ENCODE measurements at regions not wholly inside any gene's neighbourhood (a gene's known extent, or its start where the extent isn't known, plus 50 kb on each side); places are given as distances from the start of the nearest gene placed in this dataset.

- H3K36me3 ChIP-seq (replicated peaks; ENCODE audit: insufficient read depth, low read length): no peaks in the 10 kb centered on the region
- no peaks in the 10 kb centered on the region for H3K27me3 ChIP-seq (replicated peaks; ENCODE audit: insufficient read depth, low read length)
- H3K4me2 ChIP-seq (ENCODE audit: low read depth, low read length): no peak overlapping the region
- H3F3A ChIP-seq (ENCODE audit: insufficient read depth, low read length): no peaks in the 10 kb centered on the region
- no peak overlapping the region for H2AFZ ChIP-seq (ENCODE audit: low read length)
- no peak overlapping the region for H3K4me3 ChIP-seq (ENCODE audit: low read length)
- H3K79me2 ChIP-seq (ENCODE audit: low read length): no peaks in the 10 kb centered on the region
- TF ChIP-seq, protein P1, sequence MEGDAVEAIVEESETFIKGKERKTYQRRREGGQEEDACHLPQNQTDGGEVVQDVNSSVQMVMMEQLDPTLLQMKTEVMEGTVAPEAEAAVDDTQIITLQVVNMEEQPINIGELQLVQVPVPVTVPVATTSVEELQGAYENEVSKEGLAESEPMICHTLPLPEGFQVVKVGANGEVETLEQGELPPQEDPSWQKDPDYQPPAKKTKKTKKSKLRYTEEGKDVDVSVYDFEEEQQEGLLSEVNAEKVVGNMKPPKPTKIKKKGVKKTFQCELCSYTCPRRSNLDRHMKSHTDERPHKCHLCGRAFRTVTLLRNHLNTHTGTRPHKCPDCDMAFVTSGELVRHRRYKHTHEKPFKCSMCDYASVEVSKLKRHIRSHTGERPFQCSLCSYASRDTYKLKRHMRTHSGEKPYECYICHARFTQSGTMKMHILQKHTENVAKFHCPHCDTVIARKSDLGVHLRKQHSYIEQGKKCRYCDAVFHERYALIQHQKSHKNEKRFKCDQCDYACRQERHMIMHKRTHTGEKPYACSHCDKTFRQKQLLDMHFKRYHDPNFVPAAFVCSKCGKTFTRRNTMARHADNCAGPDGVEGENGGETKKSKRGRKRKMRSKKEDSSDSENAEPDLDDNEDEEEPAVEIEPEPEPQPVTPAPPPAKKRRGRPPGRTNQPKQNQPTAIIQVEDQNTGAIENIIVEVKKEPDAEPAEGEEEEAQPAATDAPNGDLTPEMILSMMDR (IDR thresholded peaks at IDR 0.05; ENCODE audit: low read length): no peak
- no peak for TF ChIP-seq EZH2 (optimal IDR thresholded peaks at IDR 0.05; ENCODE audit: low read depth, low read length)
- TF ChIP-seq EZH2phosphoT487 (IDR thresholded peaks at IDR 0.05; ENCODE audit: low read length): no peak
- H3K4me1 ChIP-seq (ENCODE audit: low read length): no peaks in the 10 kb centered on the region
- H4K20me1 ChIP-seq (ENCODE audit: insufficient read depth, low read length): no peaks in the 10 kb centered on the region
- no peaks in the 10 kb centered on the region for H3K9me3 ChIP-seq (replicated peaks; ENCODE audit: insufficient read depth, low read length)
- H3K27ac ChIP-seq (ENCODE audit: low read length): no peak overlapping the region
- no peak for DNase-seq
- H3K9ac ChIP-seq (ENCODE audit: low read length): no peak overlapping the region
- H3K9me2 ChIP-seq (replicated peaks; ENCODE audit: insufficient read depth, low read length): no peaks in the 10 kb centered on the region
Observed at GRCh38 chr5:154588091-154588774, 110.2 kb upstream of the HAND1 start.

DNA sequence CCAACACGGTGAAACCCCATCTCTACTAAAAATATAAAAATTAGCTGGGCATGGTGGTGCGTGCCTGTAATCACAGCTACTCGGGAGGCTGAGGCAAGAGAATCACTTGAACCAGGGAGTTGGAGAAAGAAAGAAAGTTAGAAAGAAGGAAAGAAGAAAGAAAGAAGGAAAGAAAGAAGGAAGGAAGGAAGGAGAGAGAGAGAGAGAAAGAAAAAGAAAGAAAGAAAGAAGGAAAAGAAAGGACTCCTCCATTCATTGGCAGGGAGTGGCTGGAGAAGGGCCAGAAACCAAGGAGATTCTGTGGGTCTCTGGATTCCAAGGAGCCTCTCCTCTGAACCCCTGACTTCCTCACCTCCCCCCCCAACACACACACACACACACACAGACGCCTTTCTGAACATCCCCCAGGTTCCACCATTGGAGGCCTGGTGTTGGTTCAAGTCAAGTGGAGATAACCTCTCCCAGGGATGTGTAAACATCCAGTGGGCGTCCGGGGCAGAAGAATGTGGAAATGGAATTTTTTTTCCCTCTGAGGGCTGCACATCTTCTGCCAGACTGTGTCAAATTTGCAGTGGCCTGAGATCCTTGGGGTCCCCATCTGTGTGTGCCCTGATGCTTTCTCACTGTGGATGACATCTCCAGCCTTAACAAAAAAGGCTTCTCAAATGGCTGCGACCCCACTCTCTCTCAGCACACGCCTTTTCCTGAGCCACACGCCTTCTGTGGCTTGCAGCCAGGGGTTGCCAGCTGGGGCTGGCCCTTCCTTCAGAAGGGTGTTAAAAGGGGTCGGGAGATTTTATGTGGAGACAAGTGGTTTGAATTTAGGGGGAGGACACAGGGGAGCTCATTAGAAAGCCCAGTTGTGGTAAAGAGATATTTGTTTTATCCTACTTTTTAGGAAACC, 109.3 kb upstream of the HAND1 start:
- Histone ChIP-seq H3K4me1 (ENCODE audit: low read length) (no peaks in the 10 kb centered on the region), H3K4me3 (ENCODE audit: low read length) (no peak overlapping the region), H4K20me1 (ENCODE audit: insufficient read depth, low read length) (no peaks in the 10 kb centered on the region), H3K36me3 (replicated peaks; ENCODE audit: insufficient read depth, low read length) (no peaks in the 10 kb centered on the region), H2AFZ (ENCODE audit: low read length) (no peak overlapping the region), H3K4me2 (ENCODE audit: low read depth, low read length) (no peak overlapping the region), H3K9me2 (replicated peaks; ENCODE audit: insufficient read depth, low read length) (no peaks in the 10 kb centered on the region), H3K27ac (ENCODE audit: low read length) (no peak overlapping the region), H3K79me2 (ENCODE audit: low read length) (no peaks in the 10 kb centered on the region), H3F3A (ENCODE audit: insufficient read depth, low read length) (no peaks in the 10 kb centered on the region), H3K9ac (ENCODE audit: low read length) (no peak overlapping the region), H3K9me3 (replicated peaks; ENCODE audit: insufficient read depth, low read length) (no peaks in the 10 kb centered on the region), H3K27me3 (replicated peaks; ENCODE audit: insufficient read depth, low read length) (no peaks in the 10 kb centered on the region)
- no peak for DNase-seq
- TF ChIP-seq EZH2phosphoT487 (IDR thresholded peaks at IDR 0.05; ENCODE audit: low read length): no peak
- TF ChIP-seq, protein P1 (IDR thresholded peaks at IDR 0.05; ENCODE audit: low read length): no peak
- no peak for TF ChIP-seq EZH2 (optimal IDR thresholded peaks at IDR 0.05; ENCODE audit: low read depth, low read length)

GRCh38 chr5:154583671-154584177, 105.7 kb upstream of the HAND1 start:
- Histone ChIP-seq H3F3A (ENCODE audit: insufficient read depth, low read length) (no peaks in the 10 kb centered on the region), H3K4me3 (ENCODE audit: low read length) (no peak overlapping the region), H3K36me3 (replicated peaks; ENCODE audit: insufficient read depth, low read length) (no peaks in the 10 kb centered on the region), H3K4me2 (ENCODE audit: low read depth, low read length) (no peak overlapping the region), H3K27ac (ENCODE audit: low read length) (no peak overlapping the region), H3K4me1 (ENCODE audit: low read length) (no peaks in the 10 kb centered on the region), H3K9ac (ENCODE audit: low read length) (no peak overlapping the region), H3K79me2 (ENCODE audit: low read length) (no peaks in the 10 kb centered on the region), H2AFZ (ENCODE audit: low read length) (no peak overlapping the region), H3K9me3 (replicated peaks; ENCODE audit: insufficient read depth, low read length) (no peaks in the 10 kb centered on the region), H3K27me3 (replicated peaks; ENCODE audit: insufficient read depth, low read length) (no peaks in the 10 kb centered on the region), H3K9me2 (replicated peaks; ENCODE audit: insufficient read depth, low read length) (no peaks in the 10 kb centered on the region), H4K20me1 (ENCODE audit: insufficient read depth, low read length) (no peaks in the 10 kb centered on the region)
- TF ChIP-seq, protein P1 (IDR thresholded peaks at IDR 0.05; ENCODE audit: low read length): no peak
- TF ChIP-seq EZH2phosphoT487 (IDR thresholded peaks at IDR 0.05; ENCODE audit: low read length): no peak
- no peak for TF ChIP-seq EZH2 (optimal IDR thresholded peaks at IDR 0.05; ENCODE audit: low read depth, low read length)
- DNase-seq: no peak

Data from MM.1S (cell line).